ENCODE measurements at regions not wholly inside any gene's neighbourhood (a gene's known extent, or its start where the extent isn't known, plus 50 kb on each side); places are given as distances from the start of the nearest gene placed in this dataset.

- in situ Hi-C loops (cut with MboI; ENCODE audit: low pct_ligation_motif_present in 1 of 4, low pct_unique_long_range_greater_than_20kb in 1 of 4, low sequenced_read_pairs in 3 of 4) (no loop called here), intact Hi-C loops (cut with DNase I; ENCODE audit: low total_unique reads) (no loop called here)
- H3K27me3 ChIP-seq = no peaks in the 10 kb centered on the region
- no peak for DNase-seq
- WGBS, 2 donors (ENCODE audit: low coverage in 1 of 2) = 76 to 86% methylated on average over 2 to 3 of the region's 3 CpGs
- no peak overlapping the region for H3K27ac ChIP-seq
- no peak overlapping the region for H3K4me3 ChIP-seq
- H3K36me3 ChIP-seq = no peaks in the 10 kb centered on the region
- TF ChIP-seq, protein P1, sequence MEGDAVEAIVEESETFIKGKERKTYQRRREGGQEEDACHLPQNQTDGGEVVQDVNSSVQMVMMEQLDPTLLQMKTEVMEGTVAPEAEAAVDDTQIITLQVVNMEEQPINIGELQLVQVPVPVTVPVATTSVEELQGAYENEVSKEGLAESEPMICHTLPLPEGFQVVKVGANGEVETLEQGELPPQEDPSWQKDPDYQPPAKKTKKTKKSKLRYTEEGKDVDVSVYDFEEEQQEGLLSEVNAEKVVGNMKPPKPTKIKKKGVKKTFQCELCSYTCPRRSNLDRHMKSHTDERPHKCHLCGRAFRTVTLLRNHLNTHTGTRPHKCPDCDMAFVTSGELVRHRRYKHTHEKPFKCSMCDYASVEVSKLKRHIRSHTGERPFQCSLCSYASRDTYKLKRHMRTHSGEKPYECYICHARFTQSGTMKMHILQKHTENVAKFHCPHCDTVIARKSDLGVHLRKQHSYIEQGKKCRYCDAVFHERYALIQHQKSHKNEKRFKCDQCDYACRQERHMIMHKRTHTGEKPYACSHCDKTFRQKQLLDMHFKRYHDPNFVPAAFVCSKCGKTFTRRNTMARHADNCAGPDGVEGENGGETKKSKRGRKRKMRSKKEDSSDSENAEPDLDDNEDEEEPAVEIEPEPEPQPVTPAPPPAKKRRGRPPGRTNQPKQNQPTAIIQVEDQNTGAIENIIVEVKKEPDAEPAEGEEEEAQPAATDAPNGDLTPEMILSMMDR (IDR thresholded peaks at IDR 0.05) = no peak
- TF ChIP-seq POLR2A (IDR thresholded peaks at IDR 0.05) (no peak), POLR2AphosphoS5 (IDR thresholded peaks at IDR 0.05) (no peak)
- H3K4me1 ChIP-seq = no peaks in the 10 kb centered on the region
- H3K9me3 ChIP-seq = no peaks in the 10 kb centered on the region
Observed at GRCh38 chr4:81930506-81931238, 443.1 kb downstream of the HNRNPD start.

DNA sequence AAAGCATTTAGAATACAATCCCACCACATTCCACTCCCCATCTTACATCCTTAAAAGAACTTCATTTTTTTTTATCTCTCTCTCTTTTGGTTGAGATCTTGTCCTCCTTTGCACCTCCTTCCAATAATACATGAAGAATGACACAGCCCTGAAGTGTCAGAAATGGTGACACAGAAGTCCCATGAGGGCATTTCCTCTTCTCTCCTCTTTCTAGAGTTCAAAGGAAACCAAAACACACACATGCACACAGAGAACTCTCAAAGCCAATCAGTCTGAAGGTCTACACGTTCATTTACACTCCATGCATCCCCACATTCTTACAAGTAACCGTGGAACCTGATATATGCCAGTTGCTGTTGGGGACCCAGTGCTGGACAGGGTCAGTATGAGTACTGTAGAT, 450.7 kb downstream of the HNRNPD start:
- TF ChIP-seq POLR2A (IDR thresholded peaks at IDR 0.05) (no peak), EP300 (IDR thresholded peaks at IDR 0.05; ENCODE audit: low read depth) (no peak), POLR2AphosphoS5 (IDR thresholded peaks at IDR 0.05) (no peak)
- TF ChIP-seq, protein P1 (IDR thresholded peaks at IDR 0.05) = no peak
- DNase-seq = no peak
- 57 to 76% methylated on average over 2 of the region's 2 CpGs for WGBS, 2 donors (ENCODE audit: low coverage in 1 of 2)
- Histone ChIP-seq H3K4me1 (no peaks in the 10 kb centered on the region), H3K27ac (no peak overlapping the region), H3K4me3 (no peak overlapping the region), H3K9me3 (no peaks in the 10 kb centered on the region), H3K27me3 (peaks cover 3% of the 10 kb centered on the region), H3K36me3 (no peaks in the 10 kb centered on the region)
- in situ Hi-C loops (cut with MboI; ENCODE audit: low pct_ligation_motif_present in 1 of 4, low pct_unique_long_range_greater_than_20kb in 1 of 4, low sequenced_read_pairs in 3 of 4) = no loop called here
- intact Hi-C loops (cut with DNase I; ENCODE audit: low total_unique reads) = no loop called here

- 60 to 62% methylated on average over 2 to 3 of the region's 3 CpGs for WGBS, 2 donors (ENCODE audit: low coverage in 1 of 2)
Observed at GRCh38 chr4:81922313-81922712, 450.6 kb upstream of the RASGEF1B start.

GRCh38 chr4:81921751-81922159, 450.0 kb upstream of the RASGEF1B start:
- in situ Hi-C loops (cut with MboI; ENCODE audit: low pct_ligation_motif_present in 1 of 4, low pct_unique_long_range_greater_than_20kb in 1 of 4, low sequenced_read_pairs in 3 of 4) (no loop called here), intact Hi-C loops (cut with DNase I; ENCODE audit: low total_unique reads) (no loop called here)
- no peak overlapping the region for H3K27ac ChIP-seq
- H3K4me3 ChIP-seq = no peak overlapping the region
- no peaks in the 10 kb centered on the region for H3K9me3 ChIP-seq
- DNase-seq = no peak
- H3K4me1 ChIP-seq = no peaks in the 10 kb centered on the region
- H3K27me3 ChIP-seq = peaks cover 3% of the 10 kb centered on the region
- TF ChIP-seq POLR2A (IDR thresholded peaks at IDR 0.05) = no peak
- TF ChIP-seq EP300 (IDR thresholded peaks at IDR 0.05; ENCODE audit: low read depth) = no peak
- TF ChIP-seq, protein P1 (IDR thresholded peaks at IDR 0.05) = no peak
- no peak for TF ChIP-seq POLR2AphosphoS5 (IDR thresholded peaks at IDR 0.05)
- no peaks in the 10 kb centered on the region for H3K36me3 ChIP-seq
- 60 to 73% methylated on average over 1 to 4 of the region's 4 CpGs for WGBS, 2 donors (ENCODE audit: low coverage in 1 of 2)

More at GRCh38 chr4:81922313-81922712, 450.6 kb upstream of the RASGEF1B start:
- Histone ChIP-seq H3K36me3 (no peaks in the 10 kb centered on the region), H3K9me3 (no peaks in the 10 kb centered on the region), H3K27me3 (peaks cover 3% of the 10 kb centered on the region), H3K4me3 (no peak overlapping the region), H3K4me1 (no peaks in the 10 kb centered on the region), H3K27ac (no peak overlapping the region)
- TF ChIP-seq POLR2AphosphoS5 (IDR thresholded peaks at IDR 0.05) = no peak
- no peak for TF ChIP-seq EP300 (IDR thresholded peaks at IDR 0.05; ENCODE audit: low read depth)
- no peak for TF ChIP-seq POLR2A (IDR thresholded peaks at IDR 0.05)
- TF ChIP-seq, protein P1 (IDR thresholded peaks at IDR 0.05) = no peak
- no peak for DNase-seq
- intact Hi-C loops (cut with DNase I; ENCODE audit: low total_unique reads) = no loop called here
- in situ Hi-C loops (cut with MboI; ENCODE audit: low pct_ligation_motif_present in 1 of 4, low pct_unique_long_range_greater_than_20kb in 1 of 4, low sequenced_read_pairs in 3 of 4) = no loop called here

Measured in transverse colon (tissue), 4 donors.